ENCODE measurements at regions not wholly inside any gene's neighbourhood (a gene's known extent, or its start where the extent isn't known, plus 50 kb on each side); places are given as distances from the start of the nearest gene placed in this dataset.

DNA sequence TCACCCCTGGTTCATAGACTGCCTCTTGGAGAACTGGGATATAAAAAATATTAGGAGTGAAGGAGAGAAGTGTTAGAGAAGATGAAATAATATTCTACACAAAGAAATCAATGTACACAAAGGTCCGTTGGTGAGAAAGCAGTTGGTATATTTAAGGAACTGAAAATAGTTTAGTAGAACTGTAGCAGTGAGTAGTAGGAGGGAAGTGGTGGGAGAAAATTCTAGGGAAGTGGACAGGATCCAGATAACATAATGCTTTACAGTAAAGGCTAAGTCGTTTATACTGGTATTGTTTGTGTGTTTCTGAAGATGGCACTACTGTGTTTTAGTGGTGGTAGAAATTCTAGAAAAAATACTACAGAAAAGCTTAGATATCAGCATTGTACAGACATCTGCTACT lies 120.8 kb upstream of the CHORDC1 start:
- no peak for ATAC-seq
- in situ Hi-C loops (cut with HindIII; ENCODE audit: low pct_unique_long_range_greater_than_20kb, low sequenced_read_pairs) (no loop called here), intact Hi-C loops (cut with micrococcal nuclease; ENCODE audit: unreplicated experiment) (no loop called here)
- no peaks in the 10 kb centered on the region for H3K27me3 ChIP-seq (ENCODE audit: control insufficient read depth, insufficient read depth, low read length)
- TF ChIP-seq REST (IDR thresholded peaks at IDR 0.05; ENCODE audit: insufficient read depth in 1 of 2, low read depth in 2 of 2, low read length in 1 of 2) (no peak), TCF7L2 (IDR thresholded peaks at IDR 0.05; ENCODE audit: low read depth, low read length) (no peak)
- H3K4me1 ChIP-seq (ENCODE audit: control insufficient read depth, insufficient read depth, low read length) = no peaks in the 10 kb centered on the region
- ChIA-PET CTCF (no interaction called here), POLR2A (no interaction called here)
- no peak overlapping the region for H3K27ac ChIP-seq (ENCODE audit: low read length)
- no peak overlapping the region for H3K4me3 ChIP-seq (ENCODE audit: low read depth in 2 of 2, low read length in 2 of 2)
- H3K9me3 ChIP-seq (ENCODE audit: control insufficient read depth, insufficient read depth, low read depth, low read length) = no peaks in the 10 kb centered on the region
- no peak for DNase-seq (ENCODE audit: low read depth, low spot score)
- BruUV-seq (replicated peaks) = no TSS peak
- no peaks in the 10 kb centered on the region for H3K36me3 ChIP-seq (ENCODE audit: control insufficient read depth, insufficient read depth, low read length)

GRCh38 chr11:90341986-90342385 lies 119.1 kb upstream of the CHORDC1 start:
- no peaks in the 10 kb centered on the region for H3K4me1 ChIP-seq (ENCODE audit: control insufficient read depth, insufficient read depth, low read length)
- no peak overlapping the region for H3K4me3 ChIP-seq (ENCODE audit: low read depth in 2 of 2, low read length in 2 of 2)
- TF ChIP-seq SIN3A (IDR thresholded peaks at IDR 0.05; ENCODE audit: borderline replicate concordance, insufficient read depth, low read depth, low read length) (no peak), REST (IDR thresholded peaks at IDR 0.05; ENCODE audit: insufficient read depth in 1 of 2, low read depth in 2 of 2, low read length in 1 of 2) (no peak), POLR2AphosphoS5 (IDR thresholded peaks at IDR 0.05; ENCODE audit: low read depth, low read length) (no peak), TCF7L2 (IDR thresholded peaks at IDR 0.05; ENCODE audit: low read depth, low read length) (no peak)
- TF ChIP-seq, protein P1, sequence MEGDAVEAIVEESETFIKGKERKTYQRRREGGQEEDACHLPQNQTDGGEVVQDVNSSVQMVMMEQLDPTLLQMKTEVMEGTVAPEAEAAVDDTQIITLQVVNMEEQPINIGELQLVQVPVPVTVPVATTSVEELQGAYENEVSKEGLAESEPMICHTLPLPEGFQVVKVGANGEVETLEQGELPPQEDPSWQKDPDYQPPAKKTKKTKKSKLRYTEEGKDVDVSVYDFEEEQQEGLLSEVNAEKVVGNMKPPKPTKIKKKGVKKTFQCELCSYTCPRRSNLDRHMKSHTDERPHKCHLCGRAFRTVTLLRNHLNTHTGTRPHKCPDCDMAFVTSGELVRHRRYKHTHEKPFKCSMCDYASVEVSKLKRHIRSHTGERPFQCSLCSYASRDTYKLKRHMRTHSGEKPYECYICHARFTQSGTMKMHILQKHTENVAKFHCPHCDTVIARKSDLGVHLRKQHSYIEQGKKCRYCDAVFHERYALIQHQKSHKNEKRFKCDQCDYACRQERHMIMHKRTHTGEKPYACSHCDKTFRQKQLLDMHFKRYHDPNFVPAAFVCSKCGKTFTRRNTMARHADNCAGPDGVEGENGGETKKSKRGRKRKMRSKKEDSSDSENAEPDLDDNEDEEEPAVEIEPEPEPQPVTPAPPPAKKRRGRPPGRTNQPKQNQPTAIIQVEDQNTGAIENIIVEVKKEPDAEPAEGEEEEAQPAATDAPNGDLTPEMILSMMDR (IDR thresholded peaks at IDR 0.05) = no peak
- in situ Hi-C loops (cut with HindIII; ENCODE audit: low pct_unique_long_range_greater_than_20kb, low sequenced_read_pairs) (no loop called here), intact Hi-C loops (cut with micrococcal nuclease; ENCODE audit: unreplicated experiment) (no loop called here)
- no peaks in the 10 kb centered on the region for H3K9me3 ChIP-seq (ENCODE audit: control insufficient read depth, insufficient read depth, low read depth, low read length)
- no TSS peak for BruUV-seq (replicated peaks)
- ChIA-PET CTCF (no interaction called here), POLR2A (no interaction called here)
- DNase-seq (ENCODE audit: low read depth, low spot score) (no peak), ATAC-seq (no peak)
- no peaks in the 10 kb centered on the region for H3K36me3 ChIP-seq (ENCODE audit: control insufficient read depth, insufficient read depth, low read length)
- no peaks in the 10 kb centered on the region for H3K27me3 ChIP-seq (ENCODE audit: control insufficient read depth, insufficient read depth, low read length)
- no peak overlapping the region for H3K27ac ChIP-seq (ENCODE audit: low read length)
